GM21786 (cell line): ENCODE measurements at regions not wholly inside any gene's neighbourhood (a gene's known extent, or its start where the extent isn't known, plus 50 kb on each side); places are given as distances from the start of the nearest gene placed in this dataset.

Source experiments
- ATAC-seq: cut with Tn5 transposase; IDR thresholded peaks from one replicate; pipeline ENCODE4 v1.9.1; 2021; ENCODE audit not compliant: unreplicated experiment

GRCh38 chr9:110133059-110133458 is 74.9 kb downstream of the C9orf152 start:
- ATAC-seq = no peak

- ATAC-seq = no peak
Observed at GRCh38 chr9:110133608-110134210, 74.2 kb downstream of the C9orf152 start.

GRCh38 chr9:110135846-110136245 is 72.1 kb downstream of the C9orf152 start:
- ATAC-seq = no peak

GRCh38 chr9:110136802-110137201 is 71.2 kb downstream of the C9orf152 start:
- ATAC-seq = no peak

GRCh38 chr9:110140276-110140675 is 67.7 kb downstream of the C9orf152 start:
- no peak for ATAC-seq

DNA sequence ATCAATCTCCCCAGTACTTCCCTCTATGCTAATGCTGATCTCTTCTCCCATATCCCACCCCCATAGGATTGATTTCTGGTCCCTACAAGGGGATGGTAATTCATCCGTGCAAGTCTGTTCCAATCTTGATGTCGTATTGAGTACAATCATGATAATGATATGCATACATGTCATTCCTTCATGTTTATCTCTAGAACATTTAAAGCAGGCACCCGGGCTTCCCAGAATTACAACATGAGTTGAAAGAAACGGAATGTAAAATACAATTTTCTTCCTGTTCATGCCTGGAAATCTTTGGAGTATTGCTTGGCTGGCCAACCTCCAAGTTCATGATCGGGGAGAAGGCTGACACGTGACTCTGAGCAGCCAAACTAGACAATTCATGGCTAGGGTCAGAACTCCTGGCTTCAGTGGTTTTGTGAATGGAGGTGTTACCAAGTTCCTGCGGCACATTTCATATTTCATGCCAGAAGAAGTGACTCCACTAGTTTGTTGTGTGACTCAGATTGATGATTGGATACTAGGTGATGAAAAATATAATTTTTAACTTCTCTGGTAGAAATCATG is 66.6 kb downstream of the C9orf152 start:
- no peak for ATAC-seq

DNA sequence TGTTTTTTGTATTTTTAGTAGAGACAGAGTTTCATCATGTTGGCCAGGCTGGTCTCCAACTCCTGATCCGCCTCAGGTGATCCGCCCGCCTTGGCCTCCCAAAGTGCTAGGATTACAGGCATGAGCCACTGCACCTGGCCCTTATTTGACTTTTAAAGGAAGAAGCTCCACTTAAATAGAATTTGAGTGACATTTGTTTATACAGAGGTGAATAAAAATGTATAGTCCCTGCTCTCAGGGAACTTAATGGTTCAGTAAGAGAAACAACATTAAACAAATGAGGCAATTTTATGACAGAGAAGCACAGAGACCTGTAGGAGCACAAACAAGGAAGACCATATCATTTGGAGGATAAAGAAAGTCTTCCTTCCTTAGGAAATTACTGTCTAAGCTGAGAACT is 65.7 kb downstream of the C9orf152 start:
- ATAC-seq = no peak

DNA sequence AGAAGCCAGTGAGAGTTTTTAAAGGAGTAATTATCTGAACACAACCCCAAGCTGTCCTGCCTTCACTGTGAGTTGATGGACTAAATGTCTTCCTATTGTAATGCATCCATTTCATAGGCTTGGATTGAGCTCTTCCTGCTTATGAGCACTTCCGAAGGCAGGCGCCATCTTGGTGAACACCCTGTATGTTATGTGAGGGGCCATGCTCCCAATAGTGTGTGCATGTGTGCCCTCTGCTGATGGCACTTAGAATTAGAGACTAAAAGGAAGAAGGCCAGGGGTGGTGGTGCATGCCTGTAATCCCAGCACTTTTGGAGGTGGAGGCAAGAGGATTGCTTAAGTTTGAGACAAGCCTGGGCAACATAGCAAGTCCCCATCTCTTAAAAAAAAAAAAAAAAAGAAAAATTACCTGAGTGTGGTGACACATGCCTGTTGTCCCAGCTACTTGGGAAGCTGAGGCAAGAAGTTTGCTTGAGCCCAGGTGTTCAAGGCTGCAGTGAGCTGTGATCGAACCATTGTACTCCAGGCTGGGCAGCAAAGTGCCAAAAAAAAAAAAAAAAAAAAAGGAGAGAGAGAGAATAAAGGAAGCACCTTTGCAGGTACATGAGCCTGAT is 65.0 kb downstream of the C9orf152 start:
- ATAC-seq = peak; percentile 10

GRCh38 chr9:110143485-110143884 is 64.5 kb downstream of the C9orf152 start:
- peak; percentile 48 for ATAC-seq

GRCh38 chr9:110143950-110144545 is 63.9 kb downstream of the C9orf152 start:
- ATAC-seq = peak; percentile 53

DNA sequence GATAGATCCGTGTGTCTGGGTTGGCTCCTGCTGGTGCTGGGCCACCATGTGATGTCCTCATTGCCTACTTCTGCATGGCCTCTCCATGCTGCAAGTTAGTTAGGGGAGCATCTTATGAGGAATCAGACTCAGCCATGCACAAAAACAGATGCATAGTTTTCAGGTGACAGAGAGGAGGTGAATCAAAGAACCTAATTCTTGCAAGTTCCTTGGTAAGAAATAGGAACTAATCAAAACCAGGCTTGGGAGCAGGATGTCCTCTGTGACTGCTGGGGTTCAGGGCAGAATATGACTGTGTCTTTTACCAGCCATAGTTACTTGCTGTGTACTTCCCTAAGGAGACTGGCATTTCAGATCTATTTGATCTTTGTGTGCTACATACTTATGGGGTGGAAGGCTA is 61.6 kb downstream of the C9orf152 start:
- no peak for ATAC-seq

GRCh38 chr9:110148384-110148783 is 59.6 kb downstream of the C9orf152 start:
- peak; percentile 66 for ATAC-seq

- ATAC-seq = no peak
Observed at GRCh38 chr9:110148891-110149290, 59.1 kb downstream of the C9orf152 start.
